NB4 (cell line): ENCODE measurements at regions not wholly inside any gene's neighbourhood (a gene's known extent, or its start where the extent isn't known, plus 50 kb on each side); places are given as distances from the start of the nearest gene placed in this dataset.
"Not testable (repeated sequence)": the region's sequence is repeated elsewhere in the genome, so short reads cannot be mapped to it uniquely, and the experiment has no call there.

ENCODE experiments used
- DNase-seq: peaks from one replicate; pipeline ENCODE4 v3.0.0; 2010; ENCODE audit warnings: low read depth
- H3K4me3 ChIP-seq: one replicate; pipeline ENCODE4 v1.5.1; 2011; ENCODE audit warnings: mild to moderate bottlenecking, low read depth, low read length, moderate library complexity
- CTCF ChIP-seq: IDR thresholded peaks from one replicate; pipeline ENCODE4 v1.5.1; 2012; ENCODE audit warnings: low read depth, low read length
- MAX ChIP-seq: IDR thresholded peaks from 2 replicates; pipeline ENCODE4 v1.6.1; 2011; ENCODE audit warnings: low read depth, low read length
- MYC ChIP-seq: IDR thresholded peaks from 2 replicates; pipeline ENCODE4 v1.6.1; 2011; ENCODE audit warnings: low read depth, low read length
- POLR2A ChIP-seq: IDR thresholded peaks from 2 replicates; pipeline ENCODE4 v1.6.1; 2011; ENCODE audit warnings: mild to moderate bottlenecking; ENCODE audit not compliant: insufficient read length; ENCODE audit errors: extremely low read depth

GRCh38 chr9:119880361-119880760 is 511.1 kb upstream of the BRINP1 start:
- no peak for DNase-seq
- TF ChIP-seq CTCF (no peak), MAX (no peak), POLR2A (no peak), MYC (no peak)
- H3K4me3 ChIP-seq, result no peak overlapping the region

- TF ChIP-seq MAX, result no peak
- TF ChIP-seq MYC, result no peak
- TF ChIP-seq POLR2A, result no peak
- DNase-seq, result no peak
- H3K4me3 ChIP-seq, result no peak overlapping the region
These were observed 508.1 kb upstream of the BRINP1 start for GRCh38 chr9:119877306-119877705.

GRCh38 chr9:119873877-119874276 is 504.6 kb upstream of the BRINP1 start:
- no peak for TF ChIP-seq MAX
- TF ChIP-seq POLR2A, result no peak
- TF ChIP-seq MYC, result no peak

GRCh38 chr9:119870251-119870650 is 501.0 kb upstream of the BRINP1 start:
- not testable (repeated sequence) for DNase-seq, H3K4me3 ChIP-seq

More at GRCh38 chr9:119873877-119874276, 504.6 kb upstream of the BRINP1 start:
- H3K4me3 ChIP-seq, result no peak overlapping the region
- DNase-seq, result no peak

GRCh38 chr9:119868694-119869093 is 499.5 kb upstream of the BRINP1 start:
- TF ChIP-seq MAX (no peak), POLR2A (no peak), MYC (no peak), CTCF (no peak)
- no peak for DNase-seq
- H3K4me3 ChIP-seq, result no peak overlapping the region

GRCh38 chr9:119861842-119862241 is 492.6 kb upstream of the BRINP1 start:
- H3K4me3 ChIP-seq, result no peak overlapping the region
- no peak for DNase-seq
- TF ChIP-seq POLR2A, result no peak
- TF ChIP-seq MYC, result no peak
- no peak for TF ChIP-seq MAX
- no peak for TF ChIP-seq CTCF

GRCh38 chr9:119859128-119859527 is 489.9 kb upstream of the BRINP1 start:
- no peak overlapping the region for H3K4me3 ChIP-seq
- DNase-seq, result no peak
- TF ChIP-seq CTCF, result no peak
- TF ChIP-seq MAX, result no peak
- no peak for TF ChIP-seq POLR2A
- TF ChIP-seq MYC, result no peak
